Cardiac septum (tissue), 1 donor: ENCODE measurements at regions not wholly inside any gene's neighbourhood (a gene's known extent, or its start where the extent isn't known, plus 50 kb on each side); places are given as distances from the start of the nearest gene placed in this dataset.

Experiments
- DNase-seq: peaks from one replicate; pipeline ENCODE4 v3.0.0-alpha.2; 2020; ENCODE audit warnings: low spot score
- intact Hi-C: fragments of 100-400 bp; cut with DNase I; formaldehyde crosslinking; loops from one replicate; pipeline ENCODE4 v1.14.0; 2022
- donor health status: DM: no; HTN: no; CAD: no.

DNA sequence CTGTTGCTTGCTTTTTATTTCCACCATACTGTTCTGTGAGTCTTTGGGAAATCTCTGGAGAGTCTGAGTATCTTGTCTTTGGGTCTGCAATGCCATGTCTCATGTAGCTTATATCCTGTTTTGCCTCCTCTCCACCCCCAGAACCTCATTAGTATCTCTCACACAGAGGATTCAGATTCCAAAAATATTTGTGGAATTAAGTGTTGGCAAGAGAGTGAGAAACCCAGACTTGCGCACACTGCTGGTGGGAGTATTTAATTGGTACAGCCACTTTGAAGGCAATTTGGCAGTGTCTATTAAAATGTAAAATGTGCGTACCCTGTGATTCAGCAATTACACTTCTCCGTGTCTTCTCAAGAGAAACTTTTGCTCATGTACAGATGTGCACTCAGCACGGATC lies 68.6 kb downstream of the ZNF621 start:
- intact Hi-C loops, result no loop called here
- DNase-seq, result no peak

DNA sequence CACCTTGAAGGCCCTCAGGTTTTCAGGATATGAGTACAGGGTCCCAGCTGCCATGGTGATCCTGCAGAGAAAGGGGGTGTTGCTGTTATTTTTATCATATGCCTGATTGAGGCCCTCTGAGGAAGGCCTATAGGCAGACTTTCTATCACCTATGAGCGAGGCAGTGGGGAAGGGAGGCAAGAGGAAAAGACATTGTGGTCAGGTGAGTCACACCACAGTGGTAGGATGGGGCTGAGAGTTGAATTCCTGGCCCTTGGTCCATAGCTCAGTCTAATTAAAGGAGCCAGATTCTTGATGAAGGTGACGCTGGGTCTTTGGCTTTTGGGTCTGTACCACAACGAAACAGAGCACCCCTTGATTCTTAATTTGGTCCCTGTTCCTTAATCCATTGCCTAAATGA lies 72.7 kb downstream of the ZNF621 start:
- no peak for DNase-seq
- intact Hi-C loops, result no loop called here

DNA sequence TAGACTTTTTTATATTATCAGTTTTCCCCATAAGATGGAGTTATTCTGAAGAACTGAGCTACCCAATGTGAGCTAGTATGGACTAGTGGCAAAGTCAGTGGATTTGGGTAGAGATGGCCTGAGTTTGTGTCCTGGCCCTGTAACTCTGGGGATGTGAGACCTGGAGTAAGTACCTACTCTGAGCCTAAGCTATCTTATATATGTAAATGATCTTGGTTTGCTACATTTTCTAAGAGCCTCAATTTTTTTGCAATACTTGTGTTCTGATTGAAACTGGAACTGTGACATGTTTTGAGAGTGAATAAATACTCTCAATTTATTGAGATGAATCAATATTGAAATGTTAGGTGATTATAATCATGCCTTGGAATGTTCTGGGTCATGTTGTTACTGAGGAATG lies 73.6 kb downstream of the ZNF621 start:
- DNase-seq, result no peak
- intact Hi-C loops, result no loop called here

DNA sequence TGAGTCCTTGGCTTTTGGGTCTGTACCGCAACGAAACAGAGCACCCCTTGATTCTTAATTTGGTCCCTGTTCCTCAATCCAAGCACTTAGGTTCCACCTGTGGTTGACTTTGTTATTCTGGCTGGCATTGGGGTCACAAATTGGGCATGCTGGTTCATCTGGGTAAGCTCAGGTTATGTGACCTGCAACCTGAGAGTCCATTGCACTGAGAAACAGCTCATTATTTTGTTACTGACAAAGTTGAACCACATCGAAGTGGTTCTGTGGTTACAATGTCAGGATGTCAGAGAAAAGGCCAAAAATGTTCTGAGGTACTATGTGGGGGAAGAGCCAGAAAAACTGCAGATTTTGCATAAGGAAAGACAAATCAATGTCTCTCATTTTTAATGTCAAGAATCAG lies 74.2 kb downstream of the ZNF621 start:
- DNase-seq, result no peak
- intact Hi-C loops, result no loop called here

DNA sequence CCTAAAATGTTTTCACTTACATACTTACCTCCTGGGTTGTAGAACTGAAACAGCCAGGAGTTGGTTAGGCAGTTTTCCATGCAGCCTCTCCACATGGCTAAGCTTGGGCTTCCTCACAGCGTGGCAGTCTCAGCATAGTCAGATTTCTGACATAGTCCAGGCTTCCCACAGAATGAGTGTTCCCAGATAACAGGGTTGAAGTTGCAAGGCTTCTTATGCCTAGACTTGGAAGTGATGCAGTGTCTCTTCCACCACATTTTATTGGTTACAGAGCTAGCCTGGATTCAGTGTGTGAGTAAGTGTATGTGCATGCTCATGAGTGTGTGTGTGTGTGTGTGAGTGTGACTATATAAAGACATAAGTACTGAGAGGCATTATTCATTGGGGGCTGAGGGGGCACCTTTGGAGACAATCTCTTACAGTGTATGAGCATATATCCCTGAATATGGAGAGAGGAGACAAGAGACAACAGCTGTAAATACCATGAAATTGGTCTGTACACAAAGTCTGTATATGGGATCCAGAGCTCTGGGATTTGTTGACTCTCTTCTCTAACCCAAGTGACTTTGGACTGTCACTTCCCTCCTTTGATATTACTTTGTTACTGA lies 78.1 kb downstream of the ZNF621 start:
- intact Hi-C loops, result no loop called here

DNA sequence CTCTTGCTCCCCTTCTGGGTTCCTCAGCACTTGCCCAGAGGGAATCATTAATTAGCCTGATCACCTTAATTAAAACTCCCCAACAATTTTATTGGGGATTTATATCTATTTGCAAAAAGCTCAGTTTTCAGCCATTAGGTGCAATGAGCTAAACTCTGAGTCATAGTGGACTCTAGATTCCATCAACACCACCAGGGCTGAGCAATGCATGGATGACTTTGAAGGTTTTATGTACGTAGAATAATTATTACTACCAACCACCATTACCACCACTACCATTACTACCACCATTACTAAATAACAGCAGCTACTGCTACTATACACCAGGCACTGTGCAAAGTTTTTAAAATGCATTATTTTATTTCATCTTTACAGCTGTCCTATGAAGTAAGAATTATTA lies 81.2 kb downstream of the ZNF621 start:
- DNase-seq, result no peak
- intact Hi-C loops, result no loop called here

More for the DNA sequence above, 78.1 kb downstream of the ZNF621 start:
- DNase-seq, result no peak

DNA sequence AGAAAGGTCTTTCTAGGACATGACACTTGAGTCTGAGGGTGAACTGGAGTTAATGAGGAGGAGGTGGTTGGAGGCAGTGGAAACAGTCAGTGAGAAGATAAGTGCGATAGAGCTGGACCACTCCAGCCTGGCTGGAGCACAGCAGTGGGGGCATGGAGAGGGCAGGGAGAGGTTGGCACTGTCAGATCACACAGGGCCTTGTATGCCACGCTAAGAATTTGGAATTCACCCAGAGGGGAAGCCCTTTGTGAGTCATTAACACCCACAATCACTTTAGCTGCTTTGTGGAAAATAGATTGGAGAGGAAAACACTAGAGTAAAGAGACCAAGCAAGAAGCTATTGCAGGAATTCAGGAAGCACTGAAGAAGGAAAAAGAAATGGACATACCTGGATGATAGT lies 83.3 kb downstream of the ZNF621 start:
- DNase-seq, result no peak
- intact Hi-C loops, result no loop called here

DNA sequence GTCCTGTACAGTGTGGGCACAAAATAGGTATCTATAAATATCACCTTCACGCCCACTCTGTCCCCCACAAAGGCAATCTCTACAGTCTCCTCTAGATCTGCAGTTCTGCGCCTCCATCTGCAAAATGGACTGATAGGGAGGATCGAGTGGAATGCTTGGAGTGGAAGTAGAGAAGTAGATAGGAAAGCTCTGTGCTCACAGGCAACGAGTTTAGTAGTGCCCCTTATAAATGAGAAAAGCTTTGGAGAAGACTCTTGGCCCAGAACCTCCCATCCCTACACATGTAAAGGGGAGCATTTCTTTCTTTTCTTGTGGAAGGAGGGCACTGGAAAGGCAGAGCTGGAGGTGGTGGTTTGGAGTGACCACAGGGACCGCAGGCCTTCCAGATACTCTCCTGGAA lies 88.5 kb downstream of the ZNF621 start:
- intact Hi-C loops, result no loop called here
- no peak for DNase-seq

DNA sequence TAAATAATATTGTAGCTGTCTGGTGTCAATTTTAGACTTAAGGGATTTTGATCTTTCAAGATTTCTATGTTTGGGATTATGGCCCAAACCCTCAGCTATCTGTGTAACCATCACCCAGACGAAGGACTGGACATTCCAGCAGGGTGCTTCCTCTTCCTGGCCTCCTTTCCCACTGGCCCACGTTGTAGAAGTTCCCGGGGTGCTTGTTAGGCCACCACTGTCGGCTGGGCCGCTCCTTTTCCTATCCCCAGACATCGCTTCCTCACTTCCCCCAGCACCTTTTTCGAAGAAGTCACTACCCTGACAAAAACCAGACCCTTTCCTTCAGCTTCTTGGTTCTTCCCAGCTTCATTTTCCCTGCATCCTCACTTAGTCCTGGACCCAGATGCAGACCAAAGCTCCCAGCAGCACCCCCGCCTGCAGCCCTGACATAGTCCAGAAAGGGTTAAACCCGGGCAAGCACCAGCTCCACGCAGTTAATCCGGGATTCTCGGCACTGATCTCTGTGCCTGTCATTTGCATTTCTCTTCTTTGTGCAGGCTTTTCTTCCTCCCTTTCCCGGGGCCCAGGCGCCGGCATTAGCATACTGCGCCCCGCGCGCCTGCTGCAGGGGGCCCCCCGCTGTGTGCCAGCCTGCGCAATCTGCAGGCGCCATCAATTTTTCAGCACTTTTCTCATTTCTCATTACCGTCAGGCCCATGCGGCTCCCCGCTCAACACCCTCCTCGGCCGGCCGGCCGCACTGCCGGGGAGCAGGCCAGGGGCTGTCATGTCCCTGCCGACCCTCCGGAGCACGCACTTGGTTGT lies 90.6 kb downstream of the ZNF621 start:
- no peak for DNase-seq
- intact Hi-C loops, result no loop called here

DNA sequence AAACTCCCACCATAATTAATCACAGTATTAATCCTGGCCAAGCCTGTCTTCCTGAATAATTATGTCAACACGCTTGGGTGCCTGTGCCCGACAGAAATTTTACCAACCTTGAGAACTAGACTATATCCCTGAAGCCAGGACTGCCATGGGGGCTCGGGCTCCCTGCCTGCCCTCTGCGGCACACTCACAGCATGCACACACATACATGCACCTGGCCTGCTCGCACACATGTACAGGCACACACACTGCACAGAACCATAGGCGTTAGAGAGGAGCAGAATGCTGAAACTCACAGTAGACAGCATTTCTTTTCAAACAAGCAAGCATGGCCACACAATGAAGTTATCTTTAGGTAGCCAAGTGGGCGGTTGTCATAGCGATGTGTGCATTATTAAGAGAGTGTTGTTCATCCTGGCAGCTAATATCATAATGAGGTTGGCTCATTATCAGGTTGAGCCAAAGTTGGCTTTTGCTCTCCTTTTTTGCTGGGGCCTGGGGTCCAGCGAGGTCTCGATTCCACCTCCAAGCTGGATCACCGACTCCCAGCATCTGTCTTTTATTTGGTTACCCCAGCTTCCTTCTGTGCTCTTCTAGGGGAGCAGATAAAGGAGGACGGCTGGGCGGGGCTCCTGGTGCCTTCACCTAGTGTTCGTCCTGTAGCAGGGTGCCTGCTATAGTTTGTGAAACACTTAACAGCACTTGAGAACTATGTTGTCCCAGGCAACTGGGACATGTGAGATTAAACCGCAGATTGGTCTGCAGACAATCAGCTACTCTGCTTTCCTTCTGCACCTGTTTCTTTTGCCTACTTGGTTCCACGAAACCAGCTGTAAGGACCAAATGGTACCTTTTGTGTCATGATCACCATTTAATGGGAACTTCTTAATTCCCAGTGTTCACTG lies 91.4 kb downstream of the ZNF621 start:
- DNase-seq, result no peak
- intact Hi-C loops, result no loop called here

DNA sequence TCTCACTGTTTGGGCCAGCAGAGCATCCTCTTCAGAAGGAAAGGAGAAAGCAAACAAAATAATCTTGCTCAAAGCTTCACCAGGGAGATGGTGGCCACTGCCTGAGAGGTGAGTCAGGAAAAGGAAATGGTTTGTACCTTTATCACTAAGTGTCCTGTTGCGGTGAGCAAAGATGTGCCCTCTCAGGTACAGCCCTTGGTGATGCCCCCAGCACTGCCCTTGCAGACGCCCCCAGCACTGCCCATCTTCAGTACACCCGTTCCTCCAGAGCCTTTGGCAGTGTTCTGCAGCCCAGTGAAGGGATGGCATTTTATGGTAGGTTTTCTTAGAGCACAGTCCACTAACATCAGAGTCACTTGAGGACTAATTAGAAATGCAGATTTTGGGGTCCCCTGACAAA lies 92.3 kb downstream of the ZNF621 start:
- no peak for DNase-seq
- intact Hi-C loops, result no loop called here

DNA sequence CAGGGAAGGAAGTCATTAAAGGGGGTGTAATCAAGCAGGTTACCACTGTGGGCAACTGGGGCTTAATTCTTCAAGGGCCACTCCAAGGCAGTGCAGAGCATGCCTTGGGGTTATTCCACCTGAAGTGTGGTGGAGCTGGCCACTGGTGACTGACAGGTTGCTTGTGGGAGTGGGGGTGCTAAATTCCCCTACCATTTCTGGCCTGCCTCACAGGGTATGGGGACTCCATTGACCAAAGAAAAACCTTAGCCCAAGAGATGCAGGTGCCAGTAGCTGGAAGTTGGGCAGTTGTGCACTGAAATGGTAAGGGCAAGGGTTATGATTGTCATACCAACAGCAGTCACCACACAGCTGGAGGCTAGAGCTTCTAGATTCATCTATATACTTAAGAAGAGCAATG lies 93.4 kb downstream of the ZNF621 start:
- intact Hi-C loops, result no loop called here
- DNase-seq, result no peak

DNA sequence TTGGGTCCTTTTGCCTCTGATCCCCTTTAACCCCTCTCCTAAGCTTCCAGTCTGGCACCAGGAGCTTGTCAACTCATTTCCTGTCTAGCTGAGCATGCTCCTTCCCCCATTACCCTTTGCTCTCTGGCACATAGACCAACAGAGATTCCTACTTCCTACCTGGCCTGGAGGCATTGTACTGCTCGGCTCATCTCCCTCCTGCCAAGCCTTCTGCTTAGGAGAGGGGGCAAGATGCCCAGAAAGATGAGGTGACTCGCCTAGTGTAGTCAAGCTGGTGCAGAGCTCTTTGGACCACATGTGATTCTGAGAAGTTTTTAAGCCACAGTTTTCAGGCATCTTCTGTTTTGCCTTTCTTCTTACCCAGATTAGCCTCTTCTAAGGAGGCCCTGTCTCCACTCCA lies 95.4 kb downstream of the ZNF621 start:
- intact Hi-C loops, result no loop called here

DNA sequence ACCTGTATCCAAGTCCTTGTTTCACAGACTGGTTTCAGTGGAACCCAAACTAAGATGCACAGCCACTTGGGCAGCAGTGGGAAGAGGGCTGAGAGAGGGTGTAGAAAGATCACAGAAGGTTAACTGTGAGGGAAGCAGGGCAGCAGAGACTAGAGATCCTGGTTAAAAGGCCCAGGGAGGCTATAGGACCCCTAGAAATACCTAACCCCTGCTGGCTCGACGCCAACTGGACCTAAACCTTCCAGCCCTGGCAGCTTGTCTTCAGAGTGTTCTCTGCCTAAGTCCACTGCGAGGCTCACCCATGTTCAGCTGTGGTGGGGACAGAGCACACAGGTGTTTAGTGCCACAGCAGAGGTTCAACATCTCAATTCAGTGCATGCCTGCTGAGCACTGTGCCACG lies 96.5 kb downstream of the ZNF621 start:
- intact Hi-C loops, result no loop called here
- DNase-seq, result no peak

More for the DNA sequence above, 95.4 kb downstream of the ZNF621 start:
- no peak for DNase-seq

DNA sequence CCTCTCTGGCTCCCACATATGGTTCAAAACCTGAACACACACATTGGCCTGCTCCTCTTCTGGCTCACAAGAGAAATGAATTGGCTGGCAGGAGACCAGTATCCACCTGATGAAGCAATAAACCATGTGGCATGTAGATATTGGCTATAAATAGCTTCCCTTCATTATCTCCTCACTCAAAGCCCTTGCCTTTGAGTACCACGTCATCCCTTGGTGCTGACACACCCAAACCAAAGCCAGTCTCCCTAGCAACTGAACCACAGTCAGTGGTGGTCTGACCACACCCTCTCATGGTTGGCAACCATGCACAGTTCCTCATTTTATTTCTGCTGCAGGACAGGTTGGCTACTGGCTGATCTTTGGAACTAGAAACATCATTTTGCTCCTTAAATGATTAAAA lies 98.8 kb downstream of the ZNF621 start:
- intact Hi-C loops, result no loop called here
- no peak for DNase-seq

DNA sequence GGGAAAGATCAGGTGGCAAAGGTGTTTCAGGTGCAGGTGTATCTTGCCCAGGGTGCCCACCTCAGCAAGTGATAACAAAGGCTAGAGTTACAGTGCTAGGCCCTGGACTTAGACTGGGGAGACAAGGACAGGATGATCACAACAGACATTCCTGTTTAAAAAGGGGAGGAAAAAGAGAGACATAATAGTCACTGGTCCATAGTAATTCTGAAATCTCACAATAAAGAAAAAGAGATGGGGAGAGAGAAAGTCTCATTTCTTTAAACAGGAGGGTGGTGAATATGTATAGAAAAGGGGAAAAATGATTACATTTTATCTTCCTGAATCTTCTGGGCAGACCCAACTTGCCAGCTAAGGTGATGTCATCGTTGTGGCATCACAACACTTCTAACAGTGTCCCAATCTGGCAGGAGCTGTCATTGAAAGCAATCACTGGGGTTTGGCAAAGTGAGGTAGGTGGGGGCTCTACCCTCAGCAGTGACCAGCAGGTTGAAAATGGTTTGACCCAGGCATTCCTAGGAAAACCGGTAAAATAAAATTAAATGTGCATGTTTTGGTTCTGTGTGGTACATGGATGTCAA lies 99.5 kb downstream of the ZNF621 start:
- intact Hi-C loops, result no loop called here
- no peak for DNase-seq

DNA sequence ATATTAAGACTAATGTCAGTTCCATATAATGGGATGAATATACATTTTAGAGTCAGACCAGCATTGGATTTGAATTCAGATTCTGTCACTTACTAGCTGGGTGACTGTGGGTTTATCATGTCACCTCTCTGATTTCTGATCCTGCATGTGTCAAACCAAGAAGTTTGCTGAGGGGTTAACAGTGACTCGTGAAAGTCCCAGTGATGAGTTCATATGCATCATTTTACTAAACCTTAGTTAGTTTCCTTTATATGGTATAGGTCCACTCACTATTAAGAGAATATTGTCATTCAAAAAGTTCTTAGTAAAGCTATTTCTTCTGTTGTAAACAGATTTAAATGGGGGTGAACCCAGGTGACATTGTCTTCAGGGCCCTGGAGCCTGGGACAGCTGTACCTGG lies 102.3 kb downstream of the ZNF621 start:
- DNase-seq, result no peak
- intact Hi-C loops, result no loop called here

DNA sequence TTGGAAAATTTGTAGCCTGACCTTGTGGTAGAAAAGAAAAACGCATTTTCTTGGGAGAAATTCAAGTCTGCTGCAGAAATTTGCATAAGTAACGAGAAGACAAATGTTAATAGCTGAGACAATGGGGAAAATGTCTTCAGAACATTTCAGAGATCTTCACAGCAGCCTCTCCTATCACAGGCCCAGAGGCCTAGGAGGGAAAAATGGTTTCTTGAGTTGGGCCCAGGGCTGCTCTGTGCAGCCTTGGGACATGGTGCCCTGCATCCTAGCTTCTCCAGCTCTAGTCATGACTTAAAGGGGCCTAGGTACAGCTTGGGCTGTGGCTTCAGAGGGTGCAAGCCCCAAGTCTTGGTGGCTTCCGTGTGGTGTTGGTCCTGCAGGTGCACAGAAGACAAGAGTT lies 104.2 kb downstream of the ZNF621 start:
- no peak for DNase-seq
- intact Hi-C loops, result no loop called here

DNA sequence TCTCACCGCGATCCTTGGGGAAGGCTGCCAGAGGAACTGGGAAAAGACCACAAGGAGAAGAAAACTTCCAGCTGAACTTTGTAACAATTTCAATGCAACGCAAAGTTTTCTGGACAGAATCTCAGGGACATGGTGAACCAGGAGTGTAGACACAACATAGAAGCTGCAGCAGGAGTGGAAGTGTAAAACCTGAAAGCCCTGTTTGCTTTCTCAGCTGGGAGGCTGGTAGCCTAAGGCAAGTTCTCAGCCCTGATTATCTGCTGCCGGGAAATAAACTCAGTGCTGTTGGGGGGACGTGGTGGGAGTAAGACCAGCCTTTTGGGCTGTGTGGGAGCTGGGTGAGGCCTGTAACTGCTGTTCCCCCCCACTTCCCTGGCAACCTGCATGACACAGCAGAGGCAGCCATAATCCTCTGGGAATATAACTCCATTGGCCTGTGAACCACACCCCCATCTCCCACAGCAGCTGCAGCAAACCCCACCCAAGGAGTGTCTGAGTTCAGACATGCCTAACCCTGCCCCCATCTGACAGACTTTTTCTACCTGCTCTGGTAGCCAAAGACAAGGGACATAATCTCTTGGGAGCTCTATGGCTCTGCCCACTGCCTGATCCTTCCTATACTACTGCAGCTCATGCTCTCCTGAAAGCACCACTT lies 106.7 kb downstream of the ZNF621 start:
- DNase-seq, result no peak
- intact Hi-C loops, result no loop called here

DNA sequence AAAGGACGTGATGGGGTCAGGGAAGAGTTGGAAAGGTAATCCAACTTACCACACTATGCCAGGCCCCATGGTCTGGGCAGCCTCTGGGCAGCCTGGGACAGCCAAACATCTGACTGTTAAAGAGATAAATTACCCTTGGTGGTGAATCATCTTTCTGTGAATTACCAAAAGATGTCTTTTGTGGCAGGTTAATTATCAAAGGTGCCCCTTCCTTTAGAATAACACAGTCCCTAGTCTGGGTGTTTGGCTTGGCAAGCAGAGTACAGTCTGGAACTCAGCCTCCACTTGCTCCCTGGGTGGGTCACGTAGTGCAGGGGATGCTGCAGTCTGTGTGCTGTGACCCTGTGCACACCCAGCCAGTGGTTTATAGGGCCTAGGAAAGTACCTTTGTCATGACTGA lies 113.1 kb downstream of the ZNF621 start:
- no peak for DNase-seq
- intact Hi-C loops, result no loop called here
